ENCODE measurements at regions not wholly inside any gene's neighbourhood (a gene's known extent, or its start where the extent isn't known, plus 50 kb on each side); places are given as distances from the start of the nearest gene placed in this dataset.

- TF ChIP-seq EZH2 (IDR thresholded peaks at IDR 0.05; ENCODE audit: borderline replicate concordance, low read depth, low read length, poor library complexity, severe bottlenecking) (no peak), CTCF (conservative IDR thresholded peaks at IDR 0.05; ENCODE audit: low read depth, low read length) (no peak)
Observed at GRCh38 chr17:71234349-71234748, 886.5 kb upstream of the SOX9 start.
